ENCODE measurements at regions not wholly inside any gene's neighbourhood (a gene's known extent, or its start where the extent isn't known, plus 50 kb on each side); places are given as distances from the start of the nearest gene placed in this dataset.

GRCh38 chr21:38980416-38981313, 174.9 kb downstream of the ETS2 start:
- Histone ChIP-seq H3K9me3 (no peaks in the 10 kb centered on the region), H3K4me3 (ENCODE audit: low read depth, low read length) (no peak overlapping the region), H3K4me1 (peaks cover 4% of the 10 kb centered on the region), H3K27me3 (no peaks in the 10 kb centered on the region), H3K36me3 (no peaks in the 10 kb centered on the region)
- DNase-seq, result no peak
- no peak for TF ChIP-seq CTCF (IDR thresholded peaks at IDR 0.05; ENCODE audit: low read depth, low read length)

DNA sequence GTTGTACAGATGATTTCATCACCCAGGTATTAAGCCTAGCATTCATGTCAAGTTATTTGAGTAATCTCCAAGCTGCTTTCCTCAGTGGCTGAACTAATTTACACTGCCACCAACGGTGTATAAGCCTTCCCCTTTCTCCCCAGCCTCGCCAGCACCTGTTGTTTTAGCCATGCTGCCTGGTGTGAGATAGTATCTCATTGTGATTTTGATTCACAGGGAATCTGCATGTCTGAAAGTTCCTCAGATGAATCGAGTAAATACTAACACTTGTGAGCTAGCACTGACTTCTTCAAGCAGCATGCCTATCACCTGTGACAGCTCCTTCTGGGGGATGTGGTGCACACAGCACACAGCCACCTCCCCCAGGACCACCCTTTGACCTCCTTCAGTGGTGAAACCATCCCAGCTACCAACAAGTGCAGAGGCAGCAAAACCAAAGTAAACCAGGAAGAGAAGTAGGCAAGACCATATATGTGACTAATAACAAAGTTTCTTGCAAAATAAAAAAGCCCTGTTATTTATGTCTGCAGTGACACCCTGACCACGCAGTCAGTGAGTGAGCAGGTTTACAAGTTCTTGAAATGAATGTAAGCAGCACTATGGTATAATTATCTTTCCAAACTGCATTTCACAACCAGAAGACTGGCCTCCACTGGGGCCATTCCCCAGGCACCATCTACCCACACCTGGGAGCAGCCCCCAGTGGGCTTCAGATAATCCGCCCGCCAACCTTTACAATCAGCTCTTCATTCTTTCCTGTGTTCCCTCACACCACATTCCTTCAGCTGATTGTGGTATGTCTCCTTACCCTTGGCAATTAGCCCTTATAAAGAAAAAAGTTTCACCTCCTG, 173.8 kb downstream of the ETS2 start:
- H3K4me3 ChIP-seq (ENCODE audit: low read depth, low read length), result no peak overlapping the region

DNA sequence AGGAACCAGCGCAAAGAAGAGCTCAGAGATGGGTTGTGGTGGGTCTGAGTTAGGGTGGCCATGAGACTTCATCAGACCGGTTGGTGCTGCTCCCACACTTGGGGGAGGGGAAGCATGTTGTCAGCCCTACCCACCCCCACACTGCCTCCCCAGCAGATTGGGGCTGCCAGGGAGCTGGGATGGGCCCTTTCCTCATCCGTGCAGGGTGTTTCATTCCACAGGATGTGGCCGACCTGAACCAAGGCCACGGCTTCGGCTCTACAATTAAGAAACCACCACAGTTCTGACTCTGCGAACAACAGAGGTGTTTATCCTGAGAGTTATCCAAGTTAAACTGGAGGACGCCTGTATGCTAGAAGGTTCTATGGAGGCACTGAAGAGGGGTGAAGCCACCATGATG, 171.2 kb downstream of the ETS2 start:
- no peaks in the 10 kb centered on the region for H3K36me3 ChIP-seq
- no peak for DNase-seq
- no peaks in the 10 kb centered on the region for H3K4me1 ChIP-seq
- no peak for TF ChIP-seq CTCF (IDR thresholded peaks at IDR 0.05; ENCODE audit: low read depth, low read length)
- no peaks in the 10 kb centered on the region for H3K9me3 ChIP-seq
- H3K27me3 ChIP-seq, result no peaks in the 10 kb centered on the region
- H3K4me3 ChIP-seq (ENCODE audit: low read depth, low read length), result no peak overlapping the region

More for the DNA sequence above, 173.8 kb downstream of the ETS2 start:
- no peak for DNase-seq
- no peak for TF ChIP-seq CTCF (IDR thresholded peaks at IDR 0.05; ENCODE audit: low read depth, low read length)
- Histone ChIP-seq H3K27me3 (no peaks in the 10 kb centered on the region), H3K9me3 (no peaks in the 10 kb centered on the region), H3K36me3 (no peaks in the 10 kb centered on the region), H3K4me1 (no peaks in the 10 kb centered on the region)

GRCh38 chr21:38973552-38973951, 167.8 kb downstream of the ETS2 start:
- H3K27me3 ChIP-seq, result no peaks in the 10 kb centered on the region
- no peak for TF ChIP-seq CTCF (IDR thresholded peaks at IDR 0.05; ENCODE audit: low read depth, low read length)
- H3K36me3 ChIP-seq, result no peaks in the 10 kb centered on the region
- DNase-seq, result no peak
- H3K9me3 ChIP-seq, result no peaks in the 10 kb centered on the region
- H3K4me1 ChIP-seq, result no peaks in the 10 kb centered on the region
- no peak overlapping the region for H3K4me3 ChIP-seq (ENCODE audit: low read depth, low read length)

- H3K9me3 ChIP-seq, result no peaks in the 10 kb centered on the region
- no peaks in the 10 kb centered on the region for H3K36me3 ChIP-seq
- DNase-seq, result no peak
- H3K4me1 ChIP-seq, result no peaks in the 10 kb centered on the region
- no peaks in the 10 kb centered on the region for H3K27me3 ChIP-seq
- no peak for TF ChIP-seq CTCF (IDR thresholded peaks at IDR 0.05; ENCODE audit: low read depth, low read length)
- H3K4me3 ChIP-seq (ENCODE audit: low read depth, low read length), result no peak overlapping the region
Measured at GRCh38 chr21:38972078-38972477, 166.3 kb downstream of the ETS2 start.

All from BE2C (cell line).